ENCODE measurements at regions not wholly inside any gene's neighbourhood (a gene's known extent, or its start where the extent isn't known, plus 50 kb on each side); places are given as distances from the start of the nearest gene placed in this dataset.
"Not testable (repeated sequence)": the region's sequence is repeated elsewhere in the genome, so short reads cannot be mapped to it uniquely, and the experiment has no call there.

GRCh38 chr14:82994547-82994946 lies 1460.9 kb upstream of the SEL1L start:
- DNase-seq = not testable (repeated sequence)

GRCh38 chr14:82999802-83000201 lies 1466.1 kb upstream of the SEL1L start:
- DNase-seq = no peak

GRCh38 chr14:83004456-83005006 lies 1470.9 kb upstream of the SEL1L start:
- DNase-seq = no peak

- no peak for DNase-seq
Measured at GRCh38 chr14:83006121-83006670, 1472.5 kb upstream of the SEL1L start.

- not testable (repeated sequence) for DNase-seq
Measured at GRCh38 chr14:83007052-83007451, 1473.4 kb upstream of the SEL1L start.

- DNase-seq = no peak
Measured at GRCh38 chr14:83007641-83008225, 1474.1 kb upstream of the SEL1L start.

- DNase-seq = peak; percentile 29
Measured at GRCh38 chr14:83017296-83017695, 1483.6 kb upstream of the SEL1L start.

GRCh38 chr14:83019744-83020414 lies 1486.2 kb upstream of the SEL1L start:
- DNase-seq = no peak

- DNase-seq = no peak
Measured at GRCh38 chr14:83021323-83021722, 1487.7 kb upstream of the SEL1L start.

GRCh38 chr14:83023369-83023768 lies 1489.7 kb upstream of the SEL1L start:
- DNase-seq = no peak

- no peak for DNase-seq
Measured at GRCh38 chr14:83041224-83041623, 1507.6 kb upstream of the SEL1L start.

- DNase-seq = no peak
Measured at GRCh38 chr14:83042858-83043257, 1509.2 kb upstream of the SEL1L start.

GRCh38 chr14:83044001-83044400 lies 1510.3 kb upstream of the SEL1L start:
- DNase-seq = no peak

GRCh38 chr14:83047059-83047830 lies 1513.6 kb upstream of the SEL1L start:
- DNase-seq = peak; percentile 40

GRCh38 chr14:83053022-83053710 lies 1519.5 kb upstream of the SEL1L start:
- no peak for DNase-seq

- DNase-seq = no peak
Measured at GRCh38 chr14:83058068-83058467, 1524.4 kb upstream of the SEL1L start.

- no peak for DNase-seq
Measured at GRCh38 chr14:83071888-83072501, 1538.3 kb upstream of the SEL1L start.

GRCh38 chr14:83085136-83085535 lies 1551.5 kb upstream of the SEL1L start:
- DNase-seq = no peak

- DNase-seq = no peak
Measured at GRCh38 chr14:83085725-83086124, 1552.1 kb upstream of the SEL1L start.

- DNase-seq = not testable (repeated sequence)
Measured at GRCh38 chr14:83091991-83092956, 1558.6 kb upstream of the SEL1L start.

All from renal pelvis (tissue), 1 donor.